Nephron progenitor cell (in vitro differentiated cells): ENCODE measurements at regions not wholly inside any gene's neighbourhood (a gene's known extent, or its start where the extent isn't known, plus 50 kb on each side); places are given as distances from the start of the nearest gene placed in this dataset.

Experiments
- DNase-seq: peaks from one replicate; pipeline ENCODE4 v3.0.0; 2021
- H3K27ac Mint-ChIP-seq: 2 replicates; pipeline ENCODE4 v1.8.0; 2021; ENCODE audit warnings: mild to moderate bottlenecking, moderate library complexity, mixed read lengths
- H3K27me3 Mint-ChIP-seq: 2 replicates; pipeline ENCODE4 v1.8.0; 2021; ENCODE audit warnings: mild to moderate bottlenecking, low read depth, mixed read lengths; ENCODE audit not compliant: poor library complexity
- H3K36me3 Mint-ChIP-seq: 2 replicates; pipeline ENCODE4 v1.8.0; 2021; ENCODE audit warnings: low read depth, mixed read lengths
- H3K4me1 Mint-ChIP-seq: 2 replicates; pipeline ENCODE4 v1.8.0; 2021; ENCODE audit warnings: mixed read lengths
- H3K4me3 Mint-ChIP-seq: 2 replicates; pipeline ENCODE4 v1.8.0; 2021; ENCODE audit warnings: mild to moderate bottlenecking, moderate library complexity, mixed read lengths
- H3K9me3 Mint-ChIP-seq: 2 replicates; pipeline ENCODE4 v1.8.0; 2021; ENCODE audit warnings: mild to moderate bottlenecking, moderate library complexity, mixed read lengths
- CTCF ChIP-seq: fragments of 200-600 bp; sonication (generic); IDR thresholded peaks from 2 replicates; pipeline ENCODE4 v1.5.0; 2021; ENCODE audit warnings: antibody characterized with exemption

GRCh38 chr4:184534511-184535391 lies 60.4 kb upstream of the IRF2 start:
- Mint-ChIP-seq H3K27me3 (no peaks in the 10 kb centered on the region), H3K4me1 (peaks cover 41% of the 10 kb centered on the region), H3K27ac (no peak overlapping the region), H3K4me3 (no peak overlapping the region), H3K36me3 (peaks cover 5% of the 10 kb centered on the region), H3K9me3 (peaks cover 14% of the 10 kb centered on the region)
- TF ChIP-seq CTCF: no peak
- no peak for DNase-seq

- Mint-ChIP-seq H3K36me3 (peaks cover 5% of the 10 kb centered on the region), H3K4me1 (peaks cover 41% of the 10 kb centered on the region)
Observed at GRCh38 chr4:184533908-184534307, 59.6 kb upstream of the IRF2 start.

GRCh38 chr4:184531008-184531407 lies 56.7 kb upstream of the IRF2 start:
- H3K9me3 Mint-ChIP-seq: peaks cover 40% of the 10 kb centered on the region

More at GRCh38 chr4:184533908-184534307, 59.6 kb upstream of the IRF2 start:
- DNase-seq: no peak
- H3K27ac Mint-ChIP-seq: no peak overlapping the region
- peaks cover 2% of the 10 kb centered on the region for H3K27me3 Mint-ChIP-seq
- H3K9me3 Mint-ChIP-seq: peaks cover 21% of the 10 kb centered on the region
- TF ChIP-seq CTCF: no peak
- no peak overlapping the region for H3K4me3 Mint-ChIP-seq

GRCh38 chr4:184529283-184529682 lies 54.9 kb upstream of the IRF2 start:
- H3K4me3 Mint-ChIP-seq: no peak overlapping the region
- no peak for DNase-seq

More at GRCh38 chr4:184531008-184531407, 56.7 kb upstream of the IRF2 start:
- Mint-ChIP-seq H3K27me3 (peaks cover 3% of the 10 kb centered on the region), H3K27ac (no peak overlapping the region), H3K36me3 (peaks cover 17% of the 10 kb centered on the region), H3K4me3 (no peak overlapping the region), H3K4me1 (peaks cover 15% of the 10 kb centered on the region)
- TF ChIP-seq CTCF: no peak
- DNase-seq: no peak

GRCh38 chr4:184528713-184529112 lies 54.4 kb upstream of the IRF2 start:
- H3K27me3 Mint-ChIP-seq: peaks cover 3% of the 10 kb centered on the region
- H3K9me3 Mint-ChIP-seq: peaks cover 62% of the 10 kb centered on the region
- no peak for DNase-seq
- H3K4me3 Mint-ChIP-seq: no peak overlapping the region
- no peak overlapping the region for H3K27ac Mint-ChIP-seq
- H3K4me1 Mint-ChIP-seq: no peaks in the 10 kb centered on the region
- peaks cover 30% of the 10 kb centered on the region for H3K36me3 Mint-ChIP-seq
- no peak for TF ChIP-seq CTCF

More at GRCh38 chr4:184529283-184529682, 54.9 kb upstream of the IRF2 start:
- no peak for TF ChIP-seq CTCF
- peaks cover under 1% of the 10 kb centered on the region for H3K4me1 Mint-ChIP-seq
- peaks cover 3% of the 10 kb centered on the region for H3K27me3 Mint-ChIP-seq
- H3K36me3 Mint-ChIP-seq: peaks cover 30% of the 10 kb centered on the region
- peaks cover 57% of the 10 kb centered on the region for H3K9me3 Mint-ChIP-seq
- no peak overlapping the region for H3K27ac Mint-ChIP-seq

- Mint-ChIP-seq H3K27ac (no peak overlapping the region), H3K9me3 (peaks cover 64% of the 10 kb centered on the region), H3K36me3 (peaks cover 25% of the 10 kb centered on the region), H3K27me3 (peaks cover 3% of the 10 kb centered on the region), H3K4me1 (no peaks in the 10 kb centered on the region), H3K4me3 (no peak overlapping the region)
- TF ChIP-seq CTCF: no peak
- no peak for DNase-seq
Observed at GRCh38 chr4:184528051-184528450, 53.7 kb upstream of the IRF2 start.
